NCI-H2029 (cell line): ENCODE measurements at regions not wholly inside any gene's neighbourhood (a gene's known extent, or its start where the extent isn't known, plus 50 kb on each side); places are given as distances from the start of the nearest gene placed in this dataset.
"Not testable (repeated sequence)": the region's sequence is repeated elsewhere in the genome, so short reads cannot be mapped to it uniquely, and the experiment has no call there.

Experiments used
- DNase-seq: peaks from one replicate; lab custom pipeline; 2025; lab: John Stamatoyannopoulos, UW

DNA sequence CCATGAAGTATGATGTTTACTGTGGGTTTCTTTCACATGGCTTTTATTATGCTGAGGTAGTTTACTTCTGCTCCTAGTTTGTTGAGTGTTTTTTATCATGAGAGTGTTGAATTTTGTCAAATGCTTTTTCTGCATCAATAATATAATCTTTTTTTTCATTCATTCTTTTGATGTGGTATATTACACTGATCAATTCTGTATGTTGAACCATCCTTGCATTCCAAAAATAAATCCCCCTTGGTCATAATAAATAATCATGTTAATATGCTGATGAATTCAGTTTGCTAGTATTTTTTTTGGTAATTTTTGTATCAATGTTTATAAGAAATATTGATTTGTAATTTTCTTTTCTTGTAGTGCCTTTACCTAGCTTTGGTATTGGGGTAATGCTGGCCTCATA, 97.9 kb upstream of the ZNF648 start:
- no peak for DNase-seq

DNA sequence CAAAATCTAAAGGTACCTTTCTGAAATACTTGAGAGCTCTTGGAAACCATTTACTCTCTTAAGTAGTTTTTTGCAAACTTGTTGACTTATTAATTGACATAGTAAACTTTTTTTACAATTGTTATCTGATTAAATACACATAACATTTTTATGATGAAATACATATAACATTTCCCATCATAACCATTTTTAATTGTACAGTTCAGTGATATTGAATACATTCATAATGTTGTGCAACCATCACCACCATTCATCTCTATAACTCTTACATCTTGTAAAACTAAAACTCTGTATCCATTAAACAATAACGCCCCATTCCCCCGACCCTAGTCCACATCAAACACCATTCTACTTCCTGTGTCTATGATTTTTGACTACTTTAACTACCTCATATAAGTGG, 95.7 kb upstream of the ZNF648 start:
- no peak for DNase-seq

DNA sequence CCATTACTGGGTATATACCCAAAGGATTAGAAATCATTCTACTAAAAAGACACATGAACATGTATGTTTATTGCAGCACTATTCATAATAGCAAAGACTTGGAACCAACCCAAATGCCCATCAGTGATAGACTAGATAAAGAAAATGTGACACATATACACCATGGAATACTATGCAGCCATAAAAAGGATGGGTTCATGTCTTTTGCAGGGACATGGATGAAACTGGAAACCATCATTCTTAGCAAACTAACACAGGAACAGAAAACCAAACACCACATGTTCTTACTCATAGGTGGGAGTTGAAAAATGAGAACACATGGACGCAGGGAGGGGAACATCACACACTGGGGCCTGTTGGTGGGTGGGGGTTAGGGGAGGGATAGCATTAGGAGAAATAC, 92.9 kb upstream of the ZNF648 start:
- DNase-seq: not testable (repeated sequence)

DNA sequence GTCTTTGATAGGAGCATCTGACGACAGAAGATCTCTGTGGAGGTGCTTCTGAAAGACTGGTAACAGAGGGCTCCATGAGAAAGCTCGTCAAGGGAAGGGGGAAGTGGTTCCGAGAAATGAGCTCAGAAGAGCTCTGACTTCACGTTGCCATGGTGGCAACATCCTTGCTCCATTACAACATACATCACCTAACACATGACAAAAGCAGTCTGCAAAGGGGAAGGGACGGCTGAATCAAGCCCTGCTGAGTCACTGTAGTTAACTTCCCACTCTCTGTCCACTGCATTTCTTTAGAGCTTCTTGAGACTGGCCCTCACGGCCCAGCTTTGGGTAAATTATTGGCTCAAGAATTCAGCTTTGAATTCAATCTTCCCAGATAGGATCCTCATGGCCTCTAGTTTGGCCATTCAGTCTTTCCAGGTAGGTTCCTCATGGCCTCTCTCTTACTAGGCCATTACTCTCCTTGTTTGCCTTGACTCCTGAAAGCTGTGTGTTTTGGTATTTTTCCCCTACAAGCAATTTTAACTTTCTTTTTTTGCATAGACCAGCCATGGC, 88.0 kb upstream of the ZNF648 start:
- no peak for DNase-seq

- DNase-seq: no peak
Observed at GRCh38 chr1:182147951-182148350, 86.4 kb upstream of the ZNF648 start.

GRCh38 chr1:182147136-182147820, 85.8 kb upstream of the ZNF648 start:
- no peak for DNase-seq

- no peak for DNase-seq
Observed at GRCh38 chr1:182146286-182146685, 84.8 kb upstream of the ZNF648 start.

DNA sequence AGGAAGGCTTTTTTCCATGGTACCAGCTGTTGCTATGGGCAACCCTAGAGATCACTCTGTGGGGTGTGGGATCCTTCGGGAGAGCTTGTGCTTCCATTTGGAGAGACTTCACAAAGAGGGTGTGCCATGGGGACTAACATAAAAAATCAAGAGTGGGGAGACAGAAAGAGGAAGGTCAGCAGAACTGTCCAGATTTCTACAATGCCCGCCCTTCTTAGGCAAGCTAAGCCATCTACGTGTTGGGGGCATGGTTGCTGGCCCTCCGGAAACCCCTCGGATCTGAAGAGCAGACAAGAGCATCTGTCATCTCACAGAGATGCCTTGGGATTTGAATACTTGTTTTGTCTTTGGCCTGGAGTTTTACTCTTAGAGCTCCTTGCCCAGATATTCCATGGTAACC, 83.9 kb upstream of the ZNF648 start:
- no peak for DNase-seq

DNA sequence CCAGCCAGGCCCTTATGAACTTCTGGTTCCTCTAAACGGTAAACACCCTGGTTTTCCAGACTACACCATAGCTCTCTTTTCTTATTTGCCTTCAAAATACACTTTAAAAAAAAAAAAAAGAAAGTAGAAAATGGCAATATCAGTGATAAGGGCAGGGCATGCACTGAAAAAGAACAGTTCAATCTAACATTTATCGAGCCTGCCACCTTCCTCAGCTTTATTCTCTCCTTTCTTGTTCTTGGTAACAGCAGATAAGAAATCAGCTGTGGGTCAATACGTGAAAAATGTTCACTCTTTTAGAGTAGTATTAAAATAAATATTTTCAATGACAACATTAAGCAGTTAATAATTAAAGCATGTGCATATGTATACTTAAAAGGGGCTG, 83.1 kb upstream of the ZNF648 start:
- DNase-seq: no peak

DNA sequence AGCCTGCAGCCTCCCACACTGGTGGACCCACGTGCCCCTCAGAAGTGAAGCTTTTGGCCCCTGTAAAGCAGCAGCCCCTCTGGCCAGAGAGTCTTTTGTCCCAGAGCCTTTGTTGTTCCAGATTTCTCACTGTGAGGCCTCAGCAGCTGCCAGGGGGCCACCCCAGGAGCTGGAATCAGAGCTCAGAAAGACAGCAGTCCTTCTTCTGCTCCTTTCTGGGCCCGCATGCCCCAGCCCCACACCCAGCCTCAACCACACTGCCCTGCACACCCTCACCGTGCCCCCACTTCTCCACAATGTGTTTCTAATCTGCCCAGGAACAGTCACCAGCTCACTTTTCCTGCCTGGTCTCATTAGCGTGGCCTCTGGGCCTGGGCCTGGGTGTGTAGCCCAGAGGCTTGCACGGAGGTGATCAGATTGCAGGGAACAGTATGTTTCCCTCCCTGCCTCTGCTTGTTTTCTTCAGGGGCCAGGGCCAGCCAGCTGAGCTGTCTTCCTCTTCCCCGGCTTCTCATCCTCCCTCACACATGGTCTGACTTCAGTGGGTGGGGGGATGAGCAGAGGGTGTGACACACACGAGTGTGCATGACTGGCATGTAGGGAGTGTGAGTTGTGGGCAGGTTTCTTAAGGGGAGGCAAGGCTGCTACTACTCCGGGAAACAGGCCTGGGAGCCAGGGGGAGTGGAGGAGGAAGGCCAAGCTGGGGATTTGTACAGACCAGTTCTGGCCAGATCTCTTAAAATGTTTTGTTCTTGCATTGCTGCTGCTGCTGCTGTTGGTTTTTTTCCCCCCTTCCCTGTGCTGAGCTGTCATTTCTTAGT, 82.5 kb upstream of the ZNF648 start:
- no peak for DNase-seq

DNA sequence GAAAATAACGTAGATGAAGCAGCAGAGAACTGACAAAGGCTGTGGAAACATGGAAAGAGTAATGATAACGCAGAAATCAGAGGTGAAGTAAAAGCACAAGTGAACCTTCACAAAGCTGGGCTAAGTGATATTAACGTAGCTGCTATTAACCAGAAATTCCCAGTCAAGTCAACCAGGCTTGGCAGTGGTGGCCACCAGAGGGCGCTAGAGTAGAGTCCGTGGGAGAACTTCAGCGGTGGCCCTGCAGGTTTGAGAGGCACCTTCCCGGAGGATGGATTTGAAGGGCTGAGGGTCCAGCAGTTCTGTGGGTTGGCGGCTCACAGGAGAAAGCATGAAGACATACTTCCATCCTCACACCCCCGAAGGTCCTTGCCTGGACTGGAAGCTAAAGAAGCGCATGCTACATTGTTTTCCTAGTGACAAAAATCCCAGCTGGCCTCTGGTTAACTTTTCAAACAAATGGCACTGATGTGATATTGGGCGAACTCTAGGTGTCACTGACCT, 81.7 kb upstream of the ZNF648 start:
- DNase-seq: peak; percentile 68

GRCh38 chr1:182142621-182143020, 81.1 kb upstream of the ZNF648 start:
- no peak for DNase-seq

DNA sequence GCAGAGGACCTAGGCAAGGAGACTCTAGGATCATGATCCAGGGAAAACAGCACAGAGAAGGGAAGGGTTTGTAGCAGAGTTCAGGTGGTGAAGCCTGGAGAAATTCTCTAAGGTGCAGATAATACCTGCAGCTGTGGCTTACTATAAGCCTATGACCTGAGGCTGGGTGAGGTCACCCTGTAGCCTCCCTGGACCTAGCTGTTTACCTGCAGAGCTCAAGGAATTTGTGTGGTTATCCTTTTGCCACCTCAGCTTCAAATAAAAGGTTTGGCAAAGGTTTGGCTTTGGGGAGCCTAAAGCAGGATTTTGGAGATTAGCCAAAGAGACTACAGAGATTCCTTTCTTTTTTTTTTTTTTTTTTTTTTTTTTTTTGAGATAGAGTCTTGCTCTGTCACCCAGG, 79.5 kb upstream of the ZNF648 start:
- no peak for DNase-seq

DNA sequence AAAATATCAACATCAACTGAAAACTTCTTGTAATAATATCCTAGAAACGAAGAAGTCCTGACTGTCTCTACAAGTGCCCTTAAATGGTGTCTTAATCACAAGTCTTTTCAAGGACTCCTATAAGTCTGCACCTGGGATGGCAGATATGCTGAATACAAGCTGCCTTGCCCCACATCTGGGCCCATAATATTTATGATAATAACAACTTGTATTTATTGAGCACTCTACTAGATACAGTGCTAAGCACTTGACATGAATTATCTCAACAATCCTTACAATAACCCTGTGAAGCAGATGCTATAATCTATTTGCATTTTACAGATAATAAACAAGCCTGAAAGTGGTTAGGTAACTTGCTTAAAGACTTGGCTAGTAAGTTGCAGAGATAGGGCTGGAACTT, 78.0 kb upstream of the ZNF648 start:
- no peak for DNase-seq

DNA sequence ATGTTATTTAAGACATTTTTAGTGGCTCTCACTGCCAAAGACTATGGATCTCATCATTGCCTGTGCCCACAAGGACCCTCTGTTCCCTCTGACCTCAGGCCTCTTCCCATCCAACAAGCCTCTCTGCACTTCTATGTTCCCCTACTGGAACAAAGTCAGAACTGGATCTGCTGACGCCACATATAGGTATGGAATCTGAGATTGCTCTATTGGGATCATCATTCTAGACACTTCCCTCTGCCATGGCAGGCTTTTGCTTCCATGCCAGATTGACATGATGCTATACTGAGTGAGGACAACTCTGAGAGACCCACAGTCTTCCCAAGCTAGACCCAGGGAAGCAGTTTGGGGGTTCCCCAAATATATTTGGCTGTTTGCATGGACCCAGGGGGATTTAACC, 76.0 kb upstream of the ZNF648 start:
- DNase-seq: no peak

- no peak for DNase-seq
Observed at GRCh38 chr1:182135946-182136345, 74.4 kb upstream of the ZNF648 start.

GRCh38 chr1:182134257-182134656, 72.7 kb upstream of the ZNF648 start:
- DNase-seq: no peak

GRCh38 chr1:182133181-182133580, 71.7 kb upstream of the ZNF648 start:
- DNase-seq: no peak

DNA sequence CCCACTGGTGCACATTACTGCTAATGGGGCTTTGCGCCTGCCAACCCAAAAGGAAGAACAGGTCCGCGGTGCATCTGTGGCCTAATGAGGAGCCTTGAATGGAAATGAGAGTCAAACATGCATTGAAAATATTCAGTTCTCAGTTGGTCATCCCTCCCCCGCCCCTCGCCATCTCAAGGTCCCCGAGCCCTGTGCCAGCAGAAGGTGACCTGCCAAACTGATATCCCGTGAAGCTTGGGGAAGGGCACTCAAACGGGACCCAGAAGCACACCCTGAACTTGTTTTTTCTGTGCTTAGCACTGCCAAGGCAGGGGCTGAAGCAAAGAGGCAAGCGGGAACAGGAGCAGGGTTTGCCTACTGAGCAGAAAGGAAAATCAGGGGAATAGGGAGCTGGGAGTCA, 67.9 kb upstream of the ZNF648 start:
- no peak for DNase-seq

DNA sequence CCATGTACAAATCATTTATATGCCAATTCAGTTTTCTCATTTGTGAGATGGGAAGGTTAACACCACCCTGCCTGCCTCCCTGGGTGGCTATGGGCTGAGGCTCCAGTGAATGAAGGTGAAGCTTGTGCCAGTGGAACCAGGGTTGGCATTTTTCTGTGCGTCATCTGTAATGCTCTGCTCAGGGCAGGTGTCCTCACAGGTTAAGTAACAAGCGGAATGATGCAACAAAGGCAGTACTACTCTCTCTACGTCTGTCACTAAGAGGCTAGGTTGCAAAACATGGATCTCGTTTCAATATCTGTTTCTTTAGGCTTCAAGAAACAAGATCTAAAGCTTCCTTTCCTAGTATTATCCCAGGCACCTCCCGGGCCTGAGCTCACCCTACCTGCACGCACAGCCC, 67.0 kb upstream of the ZNF648 start:
- DNase-seq: no peak

GRCh38 chr1:182127656-182128055, 66.1 kb upstream of the ZNF648 start:
- DNase-seq: no peak

DNA sequence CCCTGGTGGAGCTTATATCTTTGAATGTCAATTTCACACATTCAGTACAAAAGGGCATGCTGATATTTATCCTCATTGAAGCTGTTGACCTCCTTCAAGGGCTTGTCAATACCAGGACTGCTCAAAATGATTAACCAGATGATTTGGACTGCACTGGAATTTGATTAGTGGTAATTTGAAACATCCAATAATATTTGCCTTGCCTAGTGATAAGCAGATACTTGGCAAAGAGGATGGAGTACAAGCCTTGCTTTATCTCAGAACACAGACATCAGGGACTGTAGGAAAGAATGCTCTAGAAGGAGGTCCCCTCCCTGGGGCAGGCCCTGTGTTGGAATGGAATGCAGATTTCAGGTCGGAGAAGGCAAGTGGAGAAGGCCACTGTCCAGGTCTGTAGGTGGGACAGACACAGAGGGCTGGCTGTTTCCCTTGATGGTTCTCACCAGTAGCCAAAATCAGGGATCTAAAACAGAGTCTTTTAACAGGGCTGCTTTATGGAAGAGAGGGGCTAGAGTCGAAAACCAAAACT, 64.8 kb upstream of the ZNF648 start:
- no peak for DNase-seq

GRCh38 chr1:182122913-182123260, 61.4 kb upstream of the ZNF648 start:
- DNase-seq: no peak
